Skeletal muscle tissue (tissue), 3 donors: ENCODE measurements at regions not wholly inside any gene's neighbourhood (a gene's known extent, or its start where the extent isn't known, plus 50 kb on each side); places are given as distances from the start of the nearest gene placed in this dataset.

Source experiments
- H3K27ac ChIP-seq: one replicate; pipeline ENCODE4 v1.7.0; 2013; ENCODE audit warnings: mild to moderate bottlenecking, low read depth, low read length, inconsistent platforms
- H3K27me3 ChIP-seq, 3 donors: one replicate each; pipeline ENCODE4 v1.7.0; 2013; ENCODE audit warnings: low read length in 3 of 3; ENCODE audit not compliant: control insufficient read depth in 3 of 3, insufficient read depth in 3 of 3
- H3K36me3 ChIP-seq, 3 donors: one replicate each; pipeline ENCODE4 v1.7.0; 2013; ENCODE audit warnings: low read length in 3 of 3; ENCODE audit not compliant: control insufficient read depth in 3 of 3, insufficient read depth in 3 of 3
- H3K4me1 ChIP-seq, 3 donors: one replicate each; pipeline ENCODE4 v1.7.0; 2013; ENCODE audit warnings: low read length in 3 of 3, mild to moderate bottlenecking in 3 of 3; ENCODE audit not compliant: control insufficient read depth in 3 of 3, insufficient read depth in 3 of 3
- H3K4me3 ChIP-seq, 3 donors: one replicate each; pipeline ENCODE4 v1.7.0; 2013; ENCODE audit warnings: low read length in 3 of 3
- H3K9ac ChIP-seq, 3 donors: one replicate each; pipeline ENCODE4 v1.7.0; 2013; ENCODE audit warnings: low read length in 3 of 3, mild to moderate bottlenecking in 3 of 3, moderate library complexity in 2 of 3, low read depth in 1 of 3
- H3K9me3 ChIP-seq, 3 donors: one replicate each; pipeline ENCODE4 v1.7.0; 2013; ENCODE audit warnings: low read length in 3 of 3; ENCODE audit not compliant: control insufficient read depth in 3 of 3
- donor health status: Osteomylitis.

DNA sequence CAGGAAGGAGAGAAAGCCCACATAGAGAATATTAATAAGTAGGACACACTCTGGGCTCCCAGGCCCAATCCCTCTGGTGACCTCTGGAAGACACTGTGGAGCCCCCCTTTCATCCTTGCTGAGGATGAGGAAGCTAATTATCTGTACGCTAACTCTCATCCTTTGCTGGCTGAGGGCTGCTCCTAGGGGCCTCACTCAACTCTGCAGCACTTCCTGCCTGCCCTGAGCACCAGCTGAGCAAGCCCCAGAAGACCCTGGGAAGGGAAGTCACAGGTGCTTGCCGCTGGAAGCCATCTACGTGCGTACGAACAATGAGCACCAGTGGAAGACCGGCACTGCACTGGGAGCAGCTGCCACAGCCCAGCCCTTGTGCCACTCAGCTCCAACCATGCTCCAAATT, 145.8 kb upstream of the CDH5 start:
- Histone ChIP-seq H3K27ac (no peak overlapping the region), H3K9ac (no peak overlapping the region), H3K36me3 (no peaks in the 10 kb centered on the region), H3K9me3 (no peaks in the 10 kb centered on the region), H3K4me1 (no peaks in the 10 kb centered on the region), H3K27me3 (no peaks in the 10 kb centered on the region), H3K4me3 (no peak overlapping the region)

DNA sequence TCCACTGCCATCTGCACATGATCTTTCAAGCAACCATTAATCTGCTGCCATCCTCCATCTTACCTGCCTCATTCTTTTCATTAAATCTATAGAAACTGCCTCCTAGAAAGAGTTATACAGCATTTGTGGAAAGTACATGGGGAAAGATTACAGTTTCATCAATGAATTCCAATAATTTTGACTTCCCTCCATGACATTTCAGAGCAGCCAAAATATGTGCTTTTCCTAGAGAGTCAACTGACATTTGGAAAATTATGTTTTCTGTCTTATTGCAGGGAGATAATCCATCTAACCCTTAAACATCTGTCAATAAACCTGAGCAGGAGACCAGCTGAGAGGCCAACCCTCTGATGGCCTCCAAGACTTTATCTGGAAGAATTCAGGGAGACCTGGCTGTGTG, 147.0 kb upstream of the CDH5 start:
- H3K27me3 ChIP-seq: no peaks in the 10 kb centered on the region
- H3K27ac ChIP-seq: no peak overlapping the region
- no peaks in the 10 kb centered on the region for H3K36me3 ChIP-seq
- H3K9me3 ChIP-seq: no peaks in the 10 kb centered on the region
- H3K4me3 ChIP-seq: no peak overlapping the region
- no peak overlapping the region for H3K9ac ChIP-seq
- no peaks in the 10 kb centered on the region for H3K4me1 ChIP-seq

DNA sequence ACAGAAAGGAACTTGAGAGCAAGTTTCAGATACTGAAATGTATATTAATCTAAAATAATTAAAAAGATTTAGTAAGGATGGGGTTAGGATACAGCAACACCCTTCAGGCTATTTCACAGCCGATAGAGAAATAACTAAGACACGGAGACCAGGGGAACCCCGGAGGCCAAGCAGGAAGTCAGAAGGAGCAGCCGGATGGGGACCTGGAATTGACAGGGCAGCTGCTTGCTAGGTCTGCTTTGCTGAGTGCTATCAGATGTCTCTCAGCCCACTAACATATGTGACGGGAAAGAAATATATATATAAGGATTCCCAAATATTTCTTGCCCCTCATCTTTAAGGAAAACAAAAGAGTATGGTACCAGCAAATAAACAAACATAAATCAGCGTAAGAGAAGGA, 154.1 kb upstream of the CDH5 start:
- H3K9ac ChIP-seq: no peak overlapping the region

DNA sequence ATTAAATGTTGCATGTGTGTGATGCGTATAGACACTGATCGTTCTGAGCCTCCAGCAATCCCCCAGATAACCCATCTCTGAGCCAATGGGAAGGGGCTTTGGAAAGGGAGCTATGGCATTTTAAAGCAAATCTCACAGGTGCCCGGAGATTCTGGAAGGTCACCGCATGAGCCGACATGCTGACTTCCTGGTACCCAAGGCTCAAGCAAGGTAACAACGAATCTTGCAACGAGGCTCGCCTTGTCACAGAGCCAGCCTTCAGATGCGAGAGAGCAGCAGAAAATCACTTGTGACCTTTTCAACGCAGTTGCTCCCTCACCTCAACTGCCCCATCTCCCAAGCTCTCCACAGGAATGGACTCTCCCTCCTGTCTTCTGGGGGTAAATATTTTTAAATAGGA, 154.8 kb upstream of the CDH5 start:
- Histone ChIP-seq H3K9me3 (no peaks in the 10 kb centered on the region), H3K27me3 (no peaks in the 10 kb centered on the region)

More for the DNA sequence above, 154.1 kb upstream of the CDH5 start:
- Histone ChIP-seq H3K36me3 (no peaks in the 10 kb centered on the region), H3K9me3 (no peaks in the 10 kb centered on the region), H3K4me1 (no peaks in the 10 kb centered on the region), H3K27me3 (no peaks in the 10 kb centered on the region), H3K27ac (no peak overlapping the region), H3K4me3 (no peak overlapping the region)

DNA sequence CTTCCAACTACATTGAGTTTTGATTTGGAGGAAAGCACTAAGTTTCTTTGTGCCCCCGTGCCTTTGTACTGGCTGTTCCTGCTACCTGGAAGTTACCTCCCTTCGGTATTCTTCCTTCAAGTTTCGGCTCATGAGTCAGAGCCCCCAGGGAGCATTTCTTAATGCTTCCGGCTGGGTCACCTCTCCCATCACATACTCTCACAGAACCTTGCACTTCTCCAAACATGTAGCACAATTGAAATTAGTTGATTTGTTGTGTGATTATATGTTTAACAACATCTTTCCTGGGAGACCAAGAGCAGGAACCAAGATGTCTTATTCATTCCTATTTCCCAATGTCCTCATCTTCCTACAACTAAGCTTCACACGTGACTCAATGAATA, 158.6 kb upstream of the CDH5 start:
- no peaks in the 10 kb centered on the region for H3K27me3 ChIP-seq
- no peak overlapping the region for H3K4me3 ChIP-seq
- H3K9me3 ChIP-seq: no peaks in the 10 kb centered on the region
- H3K9ac ChIP-seq: no peak overlapping the region
- peaks cover 0 to 5% (median 3%) of the 10 kb centered on the region in 3 donors for H3K4me1 ChIP-seq
- no peaks in the 10 kb centered on the region for H3K36me3 ChIP-seq
- no peak overlapping the region for H3K27ac ChIP-seq

More for the DNA sequence above, 154.8 kb upstream of the CDH5 start:
- H3K36me3 ChIP-seq: no peaks in the 10 kb centered on the region
- no peak overlapping the region for H3K4me3 ChIP-seq
- H3K4me1 ChIP-seq: peaks cover 0 to 3% (median 3%) of the 10 kb centered on the region in 3 donors
- no peak overlapping the region for H3K27ac ChIP-seq
- H3K9ac ChIP-seq: no peak overlapping the region

DNA sequence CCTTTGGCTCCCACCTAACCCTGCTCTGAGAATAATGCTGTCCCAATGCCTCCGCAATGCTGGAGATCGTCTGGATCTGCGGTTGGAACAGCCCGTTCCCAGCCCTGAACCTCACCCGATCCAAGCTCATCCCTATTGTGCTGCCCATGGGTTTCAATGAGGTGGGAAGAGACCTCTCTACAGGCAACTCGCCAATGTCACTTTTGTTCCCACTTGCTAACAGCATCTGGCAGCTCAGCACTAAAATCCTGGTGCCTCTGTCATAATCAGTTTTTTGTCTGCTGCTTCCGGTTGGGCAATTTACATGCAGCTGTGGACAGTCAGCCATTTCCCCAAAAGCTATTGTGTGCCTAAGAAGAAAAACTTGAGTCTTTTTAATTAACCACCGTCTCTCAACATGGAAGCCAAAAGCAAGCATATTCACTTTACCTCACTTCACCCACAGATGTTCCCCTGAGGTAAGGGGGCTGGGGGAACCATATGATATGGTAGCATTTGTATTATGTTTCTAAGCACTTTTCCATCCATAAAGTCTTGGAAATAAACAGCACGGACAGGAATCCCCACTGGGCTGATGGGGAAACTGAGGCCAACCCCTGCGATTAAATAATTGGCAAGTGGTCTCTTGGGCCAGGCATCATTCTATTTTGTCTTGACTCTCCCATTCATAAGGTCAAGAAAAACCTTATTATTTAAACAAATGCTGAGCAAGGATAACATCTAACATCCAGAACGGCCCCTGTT, 159.2 kb upstream of the CDH5 start:
- H3K27ac ChIP-seq: peak overlapping the region; percentile 54
- H3K36me3 ChIP-seq: no peaks in the 10 kb centered on the region
- H3K4me3 ChIP-seq: no peak overlapping the region

DNA sequence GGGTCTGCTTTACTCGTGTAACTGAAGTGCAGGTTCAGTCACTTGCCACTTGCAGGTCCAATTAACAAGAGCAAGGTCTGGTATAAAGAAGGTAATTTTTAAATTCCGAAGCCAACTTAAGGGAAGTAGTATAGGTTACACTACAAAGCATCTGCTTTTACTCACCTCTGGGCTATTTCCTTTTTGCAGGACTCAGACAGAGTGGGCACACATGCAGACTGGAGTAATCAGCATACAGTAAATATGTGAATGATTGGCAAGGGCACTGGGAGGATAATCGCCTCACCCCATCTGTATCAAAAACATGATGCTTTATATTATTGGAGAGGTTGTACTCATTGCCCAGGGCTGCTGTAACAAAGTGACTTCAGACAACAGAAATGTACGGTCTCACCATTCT, 160.1 kb upstream of the CDH5 start:
- Histone ChIP-seq H3K4me1 (peaks cover 0 to 5% (median 3%) of the 10 kb centered on the region in 3 donors), H3K27me3 (no peaks in the 10 kb centered on the region), H3K4me3 (no peak overlapping the region), H3K36me3 (no peaks in the 10 kb centered on the region), H3K9me3 (no peaks in the 10 kb centered on the region), H3K9ac (no peak overlapping the region), H3K27ac (peak overlapping the region; percentile 49)

More for the DNA sequence above, 159.2 kb upstream of the CDH5 start:
- no peak overlapping the region for H3K9ac ChIP-seq
- H3K27me3 ChIP-seq: no peaks in the 10 kb centered on the region
- H3K9me3 ChIP-seq: no peaks in the 10 kb centered on the region
- peaks cover 0 to 5% (median 3%) of the 10 kb centered on the region in 3 donors for H3K4me1 ChIP-seq

DNA sequence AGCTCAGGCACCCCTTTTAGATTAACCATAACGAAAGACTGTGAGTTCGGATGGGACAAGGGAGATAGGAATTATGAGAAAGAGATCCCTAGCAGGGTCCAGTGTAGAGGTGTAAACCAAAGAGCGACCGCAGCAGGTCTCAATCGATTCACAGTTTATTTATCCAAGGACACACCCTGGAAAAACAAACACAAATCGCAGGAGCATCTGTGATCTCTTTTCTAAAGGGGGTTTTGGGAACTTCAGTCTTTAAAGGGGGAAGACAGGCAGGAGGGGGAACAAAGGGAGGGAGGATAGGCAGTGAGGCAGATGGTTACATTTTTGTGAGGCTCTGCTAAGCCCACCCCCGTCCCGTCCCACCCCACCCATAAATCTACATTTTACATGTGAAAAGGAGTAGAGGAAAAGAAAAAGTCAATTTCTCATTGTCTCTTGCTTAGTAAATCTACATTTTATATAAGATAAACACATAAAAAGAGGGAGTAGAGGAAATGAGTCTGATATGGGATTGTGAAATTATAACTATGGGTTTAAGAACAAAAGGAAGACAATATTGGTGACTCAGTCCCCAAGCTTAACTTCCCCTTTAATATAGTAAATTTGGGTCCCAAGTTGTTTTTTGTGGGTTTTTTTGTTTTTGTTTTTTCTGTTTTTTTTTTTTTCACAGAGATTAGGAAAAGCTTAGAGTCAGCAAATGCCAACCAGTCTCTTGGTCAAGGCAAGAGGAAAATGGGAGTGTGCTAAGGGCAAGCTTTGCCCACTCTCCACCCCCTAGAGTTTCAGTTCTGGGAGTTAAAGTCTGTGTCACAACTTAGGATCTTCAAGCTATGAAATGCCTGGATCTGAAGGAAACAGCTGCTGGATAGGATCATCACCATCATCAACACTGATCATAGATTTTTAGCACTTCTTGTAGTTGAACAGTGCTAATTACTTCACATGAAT, 160.9 kb upstream of the CDH5 start:
- peak overlapping the region; percentile 49 for H3K27ac ChIP-seq
- peaks cover 0 to 5% (median 3%) of the 10 kb centered on the region in 3 donors for H3K4me1 ChIP-seq
- no peaks in the 10 kb centered on the region for H3K9me3 ChIP-seq
- no peaks in the 10 kb centered on the region for H3K27me3 ChIP-seq
- H3K4me3 ChIP-seq: no peak overlapping the region
- H3K9ac ChIP-seq: no peak overlapping the region
- H3K36me3 ChIP-seq: no peaks in the 10 kb centered on the region

DNA sequence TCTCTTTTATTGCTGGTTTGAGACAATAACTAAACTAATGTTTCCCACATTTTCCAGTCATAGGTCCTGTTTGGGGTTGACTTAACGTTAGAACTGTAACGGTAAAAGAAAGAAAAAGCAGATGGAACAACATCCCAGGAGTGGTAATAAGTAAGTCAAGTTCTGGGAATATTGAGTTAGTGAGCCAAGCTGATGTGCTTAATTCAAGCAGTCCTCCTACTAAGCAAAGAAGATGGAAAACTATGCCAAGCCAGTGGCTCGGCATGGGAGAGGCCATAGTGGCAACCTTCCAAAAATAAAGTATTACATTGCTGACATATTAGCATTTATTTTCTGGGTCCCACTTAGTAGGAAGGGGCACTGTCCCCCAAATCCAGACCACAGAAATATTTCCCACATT, 161.7 kb upstream of the CDH5 start:
- peak overlapping the region; percentile 37 for H3K27ac ChIP-seq
- H3K4me1 ChIP-seq: peaks cover 0 to 5% (median 3%) of the 10 kb centered on the region in 3 donors
- H3K27me3 ChIP-seq: no peaks in the 10 kb centered on the region
- H3K36me3 ChIP-seq: no peaks in the 10 kb centered on the region
- no peak overlapping the region for H3K9ac ChIP-seq
- H3K9me3 ChIP-seq: no peaks in the 10 kb centered on the region
- H3K4me3 ChIP-seq: no peak overlapping the region

DNA sequence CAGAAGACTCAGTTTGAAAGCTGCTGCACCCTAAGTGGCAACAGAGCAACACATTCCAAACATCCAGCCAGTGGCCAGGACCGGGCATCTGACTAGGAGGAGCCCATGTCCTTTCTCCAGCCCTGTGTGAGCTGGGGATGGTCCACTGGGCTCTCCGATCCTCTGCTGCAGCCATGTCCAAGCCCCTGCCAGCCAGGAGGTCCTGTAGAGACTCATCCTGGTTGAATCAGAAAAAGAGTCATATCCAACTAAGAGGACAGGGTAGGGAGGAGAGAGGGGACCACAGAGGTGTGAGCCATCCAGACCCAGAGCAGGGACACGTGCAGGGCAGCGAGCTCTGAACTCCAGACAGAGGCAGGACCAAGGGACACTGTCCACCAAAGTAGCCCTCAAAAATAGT, 163.0 kb upstream of the CDH5 start:
- Histone ChIP-seq H3K27me3 (no peaks in the 10 kb centered on the region), H3K27ac (no peak overlapping the region), H3K9me3 (no peaks in the 10 kb centered on the region), H3K36me3 (no peaks in the 10 kb centered on the region), H3K4me3 (no peak overlapping the region), H3K4me1 (peaks cover 0 to 5% (median 3%) of the 10 kb centered on the region in 3 donors), H3K9ac (no peak overlapping the region)
